ENCODE measurements at regions not wholly inside any gene's neighbourhood (a gene's known extent, or its start where the extent isn't known, plus 50 kb on each side); places are given as distances from the start of the nearest gene placed in this dataset.

GRCh38 chr2:39570130-39570555 is 95.6 kb upstream of the TMEM178A start:
- no peaks in the 10 kb centered on the region for H3F3A ChIP-seq (ENCODE audit: insufficient read depth, low read length)
- no peaks in the 10 kb centered on the region for H3K36me3 ChIP-seq (replicated peaks; ENCODE audit: insufficient read depth, low read length)
- no peak overlapping the region for H3K4me2 ChIP-seq (ENCODE audit: low read depth, low read length)
- no peaks in the 10 kb centered on the region for H3K9me3 ChIP-seq (replicated peaks; ENCODE audit: insufficient read depth, low read length)
- H2AFZ ChIP-seq (ENCODE audit: low read length): no peak overlapping the region
- no peaks in the 10 kb centered on the region for H3K27me3 ChIP-seq (replicated peaks; ENCODE audit: insufficient read depth, low read length)
- H4K20me1 ChIP-seq (ENCODE audit: insufficient read depth, low read length): no peaks in the 10 kb centered on the region
- no peaks in the 10 kb centered on the region for H3K9me2 ChIP-seq (replicated peaks; ENCODE audit: insufficient read depth, low read length)
- H3K79me2 ChIP-seq (ENCODE audit: low read length): no peaks in the 10 kb centered on the region
- H3K4me1 ChIP-seq (ENCODE audit: low read length): no peaks in the 10 kb centered on the region
- H3K27ac ChIP-seq (ENCODE audit: low read length): no peak overlapping the region
- no peak overlapping the region for H3K4me3 ChIP-seq (ENCODE audit: low read length)
- DNase-seq: no peak
- TF ChIP-seq EZH2phosphoT487 (IDR thresholded peaks at IDR 0.05; ENCODE audit: low read length): no peak
- no peak for TF ChIP-seq EZH2 (optimal IDR thresholded peaks at IDR 0.05; ENCODE audit: low read depth, low read length)
- TF ChIP-seq CTCF (IDR thresholded peaks at IDR 0.05; ENCODE audit: low read length): no peak
- H3K9ac ChIP-seq (ENCODE audit: low read length): no peak overlapping the region

DNA sequence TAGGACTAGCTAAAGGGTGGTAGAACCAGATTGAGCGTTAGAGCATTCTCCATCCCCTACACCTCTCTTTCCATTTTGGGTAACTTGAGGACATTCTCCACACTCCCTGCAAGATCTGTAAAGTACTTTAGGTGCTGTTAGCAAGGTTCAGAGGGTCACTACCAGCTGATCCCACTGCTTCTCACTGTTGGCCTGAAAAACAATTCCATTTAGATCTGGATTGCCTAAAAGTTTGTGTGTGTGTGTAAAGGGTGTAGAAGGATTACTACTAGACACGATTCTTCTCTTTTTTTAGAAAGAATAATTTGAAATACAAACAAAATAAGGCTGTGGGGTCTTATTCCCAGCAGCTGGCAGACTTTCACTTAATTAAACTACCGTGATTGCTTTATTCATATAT is 95.1 kb upstream of the TMEM178A start:
- no peaks in the 10 kb centered on the region for H3K79me2 ChIP-seq (ENCODE audit: low read length)
- no peak overlapping the region for H3K4me3 ChIP-seq (ENCODE audit: low read length)
- H2AFZ ChIP-seq (ENCODE audit: low read length): no peak overlapping the region
- no peaks in the 10 kb centered on the region for H3K9me2 ChIP-seq (replicated peaks; ENCODE audit: insufficient read depth, low read length)
- H3K9ac ChIP-seq (ENCODE audit: low read length): no peak overlapping the region
- no peaks in the 10 kb centered on the region for H3K9me3 ChIP-seq (replicated peaks; ENCODE audit: insufficient read depth, low read length)
- no peak for TF ChIP-seq EZH2phosphoT487 (IDR thresholded peaks at IDR 0.05; ENCODE audit: low read length)
- TF ChIP-seq EZH2 (optimal IDR thresholded peaks at IDR 0.05; ENCODE audit: low read depth, low read length): no peak
- no peak for TF ChIP-seq CTCF (IDR thresholded peaks at IDR 0.05; ENCODE audit: low read length)
- no peak overlapping the region for H3K4me2 ChIP-seq (ENCODE audit: low read depth, low read length)
- H3F3A ChIP-seq (ENCODE audit: insufficient read depth, low read length): no peaks in the 10 kb centered on the region
- H3K36me3 ChIP-seq (replicated peaks; ENCODE audit: insufficient read depth, low read length): no peaks in the 10 kb centered on the region
- no peak for DNase-seq
- no peaks in the 10 kb centered on the region for H4K20me1 ChIP-seq (ENCODE audit: insufficient read depth, low read length)
- no peaks in the 10 kb centered on the region for H3K4me1 ChIP-seq (ENCODE audit: low read length)
- no peak overlapping the region for H3K27ac ChIP-seq (ENCODE audit: low read length)
- H3K27me3 ChIP-seq (replicated peaks; ENCODE audit: insufficient read depth, low read length): no peaks in the 10 kb centered on the region

- Histone ChIP-seq H3K4me2 (ENCODE audit: low read depth, low read length) (no peak overlapping the region), H3K27ac (ENCODE audit: low read length) (no peak overlapping the region), H3K9ac (ENCODE audit: low read length) (no peak overlapping the region), H3K4me1 (ENCODE audit: low read length) (no peaks in the 10 kb centered on the region), H4K20me1 (ENCODE audit: insufficient read depth, low read length) (no peaks in the 10 kb centered on the region), H3K4me3 (ENCODE audit: low read length) (no peak overlapping the region), H3K36me3 (replicated peaks; ENCODE audit: insufficient read depth, low read length) (no peaks in the 10 kb centered on the region), H3K9me3 (replicated peaks; ENCODE audit: insufficient read depth, low read length) (no peaks in the 10 kb centered on the region), H3F3A (ENCODE audit: insufficient read depth, low read length) (no peaks in the 10 kb centered on the region), H2AFZ (ENCODE audit: low read length) (no peak overlapping the region), H3K27me3 (replicated peaks; ENCODE audit: insufficient read depth, low read length) (no peaks in the 10 kb centered on the region), H3K9me2 (replicated peaks; ENCODE audit: insufficient read depth, low read length) (no peaks in the 10 kb centered on the region), H3K79me2 (ENCODE audit: low read length) (no peaks in the 10 kb centered on the region)
- TF ChIP-seq CTCF (IDR thresholded peaks at IDR 0.05; ENCODE audit: low read length) (no peak), EZH2 (optimal IDR thresholded peaks at IDR 0.05; ENCODE audit: low read depth, low read length) (no peak), EZH2phosphoT487 (IDR thresholded peaks at IDR 0.05; ENCODE audit: low read length) (no peak)
- no peak for DNase-seq
Measured at GRCh38 chr2:39571111-39571731, 94.5 kb upstream of the TMEM178A start.
